CD4-positive, alpha-beta T cell treated with Interleukin-12 subunit alpha and Interleukin-12 subunit beta, for 1 hour (primary cell): ENCODE measurements at regions not wholly inside any gene's neighbourhood (a gene's known extent, or its start where the extent isn't known, plus 50 kb on each side); places are given as distances from the start of the nearest gene placed in this dataset.
"Not testable (repeated sequence)": the region's sequence is repeated elsewhere in the genome, so short reads cannot be mapped to it uniquely, and the experiment has no call there.

Experiments used
- DNase-seq: peaks from one replicate; pipeline ENCODE4 v3.0.0-alpha.2; 2020

DNA sequence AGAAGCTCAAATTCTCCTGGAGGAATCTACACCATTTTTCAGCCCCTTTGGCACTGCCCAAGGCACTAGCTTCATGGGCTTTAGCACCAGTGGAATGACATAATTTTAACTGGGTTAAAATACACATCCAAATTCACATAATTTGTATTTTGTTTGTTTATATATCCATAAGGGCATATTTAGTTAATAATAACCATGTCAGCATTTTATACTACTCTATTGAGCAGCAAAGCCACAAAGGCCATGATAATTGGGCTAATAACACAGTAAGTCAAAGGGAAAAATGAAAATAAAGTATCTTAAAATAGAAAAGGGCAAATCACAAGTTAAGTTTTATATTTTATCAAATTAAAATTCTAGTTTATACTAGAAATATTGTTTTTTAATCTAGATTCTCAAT lies 262.7 kb upstream of the TACR3 start:
- DNase-seq = no peak

DNA sequence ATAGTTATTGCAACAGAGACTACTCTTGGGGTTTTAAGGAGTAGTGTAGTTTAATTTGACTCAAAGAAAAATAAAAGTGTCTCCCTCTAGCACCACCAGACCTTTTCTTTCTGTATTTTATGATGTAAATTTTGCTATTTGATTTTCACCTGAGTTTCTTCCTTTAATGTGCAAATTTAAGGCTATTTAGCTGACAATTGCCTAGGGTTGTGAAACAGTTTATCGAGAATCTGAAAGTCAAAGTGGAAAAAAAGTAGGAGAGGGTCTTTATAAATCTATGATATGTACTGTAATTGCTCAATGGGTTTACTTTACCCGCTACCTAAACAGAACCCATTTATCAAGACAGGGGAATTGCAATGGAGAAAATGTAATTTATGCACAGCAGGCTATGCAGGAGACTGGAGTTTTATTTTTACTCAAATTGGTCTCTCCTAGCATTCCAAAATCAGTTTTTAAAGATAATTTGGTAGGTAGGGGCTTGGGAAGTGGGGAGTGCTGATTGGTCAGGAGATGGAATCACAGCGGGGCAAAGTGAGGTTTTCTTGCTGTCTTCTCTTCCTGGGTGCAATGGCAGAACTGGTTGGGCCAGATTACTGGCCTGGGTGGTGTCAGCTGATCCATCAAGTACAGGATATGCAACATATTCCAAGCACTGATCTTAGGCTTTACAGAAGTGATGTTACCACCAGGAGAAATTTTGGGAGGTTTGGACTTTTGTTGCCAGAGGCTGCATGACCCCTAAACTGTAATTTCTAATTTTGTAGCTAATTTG lies 228.6 kb upstream of the TACR3 start:
- no peak for DNase-seq

DNA sequence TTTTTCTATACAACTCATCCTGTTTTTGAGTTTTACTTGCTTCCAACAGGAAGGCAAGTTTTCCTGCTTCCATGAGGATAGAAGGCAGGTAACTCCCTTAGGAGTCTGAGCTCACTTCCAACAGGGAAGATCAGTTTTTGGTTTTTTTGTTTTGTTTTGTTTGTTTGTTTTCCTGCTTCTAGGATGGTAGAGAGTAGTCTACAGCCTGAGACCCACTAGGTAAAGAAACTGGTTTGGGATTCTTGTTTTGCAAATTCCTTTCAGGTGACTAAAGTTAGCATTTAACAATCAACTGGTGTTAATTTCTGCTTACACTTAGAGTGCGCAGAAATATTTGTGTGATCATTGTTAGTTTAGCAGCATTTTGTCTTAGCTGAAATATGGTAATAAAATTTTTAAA lies 227.8 kb upstream of the TACR3 start:
- DNase-seq = no peak

DNA sequence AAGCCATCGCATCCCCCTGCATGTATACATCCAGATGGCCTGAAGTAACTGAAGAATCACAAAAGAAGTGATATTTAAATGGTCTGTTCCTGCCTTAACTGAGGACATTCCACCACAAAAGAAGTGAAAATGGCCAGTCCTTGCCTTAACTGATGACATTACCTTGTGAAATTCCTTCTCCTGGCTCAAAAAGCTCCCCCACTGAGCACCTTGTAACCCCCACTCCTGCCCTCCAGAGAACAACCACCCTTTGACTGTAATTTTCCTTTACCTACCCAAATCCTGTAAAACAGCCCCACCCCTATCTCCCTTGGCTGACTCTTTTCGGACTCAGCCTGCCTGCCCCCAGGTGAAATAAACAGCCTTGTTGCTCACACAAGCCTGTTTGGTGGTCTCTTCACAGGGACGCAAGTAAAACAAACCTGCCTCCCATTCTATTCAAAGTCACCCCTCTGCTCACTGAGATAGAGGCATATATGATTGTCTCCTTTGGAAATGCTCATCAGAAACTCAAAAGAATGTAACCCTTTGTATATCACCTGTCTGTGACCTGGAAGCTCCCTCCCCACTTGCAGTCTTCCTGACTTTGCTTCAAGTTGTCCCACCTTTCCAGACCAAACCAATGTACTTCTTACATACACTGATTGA lies 227.0 kb upstream of the TACR3 start:
- not testable (repeated sequence) for DNase-seq

DNA sequence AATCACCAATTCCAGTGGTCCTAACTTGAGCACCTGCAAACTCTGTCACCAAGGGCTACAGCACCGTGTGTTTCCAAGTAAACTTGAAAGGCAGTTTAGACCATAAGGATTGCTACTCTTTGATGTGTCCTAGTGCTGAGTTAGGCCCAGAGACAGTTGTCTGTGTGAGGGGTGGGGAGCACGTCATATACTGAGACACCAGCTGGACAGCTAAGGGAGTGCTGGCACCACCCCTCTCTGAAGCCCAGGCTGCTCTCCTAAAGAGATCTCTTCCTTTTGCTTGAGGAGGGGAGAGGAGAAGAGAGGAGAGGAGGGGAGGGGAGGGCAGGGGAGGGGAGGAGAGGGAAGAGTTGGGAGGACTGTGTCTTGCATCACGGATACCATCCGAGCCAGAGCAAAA lies 218.7 kb upstream of the TACR3 start:
- DNase-seq = no peak

DNA sequence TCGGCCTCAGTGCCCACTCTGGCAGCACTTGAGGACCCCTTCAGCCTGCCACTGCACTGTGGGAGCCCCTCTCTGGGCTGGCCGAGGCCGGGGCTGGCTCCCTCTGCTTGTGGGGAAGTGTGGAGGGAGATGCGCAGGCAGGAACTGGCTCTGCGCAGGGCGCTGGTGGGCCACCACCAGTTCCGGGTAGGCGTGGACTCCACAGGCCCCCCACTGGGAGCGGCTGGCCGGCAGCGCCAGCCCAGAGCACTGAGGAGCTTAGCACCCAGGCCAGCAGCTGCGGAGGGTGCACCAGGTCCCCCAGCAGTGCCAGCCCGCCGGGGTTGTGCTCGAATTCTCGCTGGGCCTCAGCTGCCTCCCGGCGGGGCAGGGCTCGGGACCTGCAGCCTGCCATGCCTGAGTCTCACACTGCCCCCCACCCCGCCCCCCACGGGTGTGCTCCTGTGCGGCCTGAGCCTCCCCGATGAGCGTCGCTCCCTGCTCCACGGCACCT lies 216.9 kb upstream of the TACR3 start:
- DNase-seq = no peak

DNA sequence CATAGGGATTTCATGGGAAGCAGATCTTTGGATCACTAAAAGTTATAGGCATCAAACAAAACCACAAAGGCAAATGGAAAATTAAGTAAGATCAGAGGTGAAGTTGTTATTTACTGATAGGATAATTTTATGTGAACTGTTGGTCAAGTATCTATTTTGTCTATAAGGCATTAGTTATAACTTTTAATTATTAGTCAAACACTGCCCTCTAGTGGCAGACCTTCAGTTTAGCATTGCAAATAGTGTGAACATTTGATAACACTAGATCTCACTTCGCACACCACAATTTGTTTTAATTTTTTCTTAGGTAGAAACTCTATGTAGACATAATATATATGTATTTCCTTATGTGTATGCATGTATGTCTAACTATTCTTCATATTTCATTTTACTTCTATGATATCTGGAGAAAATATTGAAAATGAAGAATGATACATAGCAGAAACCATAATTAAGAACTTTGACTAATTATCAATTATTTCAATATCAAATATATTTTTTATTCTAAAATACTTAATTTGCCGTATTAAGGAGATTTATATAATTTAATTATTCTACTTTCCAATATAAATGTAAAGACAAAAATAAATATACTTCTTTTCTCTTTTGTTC lies 214.5 kb upstream of the TACR3 start:
- DNase-seq = peak; percentile 37

DNA sequence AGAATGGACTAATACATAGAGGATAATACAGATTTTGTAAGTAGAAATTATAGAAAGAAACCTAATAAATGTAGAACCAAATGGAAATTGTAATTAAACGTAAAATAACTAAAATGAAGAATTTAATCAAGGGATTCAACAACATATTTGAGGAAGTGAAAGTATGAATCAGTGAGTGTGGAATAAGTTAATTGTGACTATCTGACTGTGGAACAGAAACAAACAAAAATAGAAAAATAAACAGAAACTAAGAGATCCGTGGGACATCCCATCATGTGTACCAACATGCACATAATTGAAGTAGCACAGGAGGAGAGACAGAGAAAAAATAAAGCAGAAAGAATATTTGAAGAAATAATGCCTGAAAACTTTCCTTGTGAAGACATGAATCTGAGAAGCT lies 208.6 kb upstream of the TACR3 start:
- DNase-seq = no peak

DNA sequence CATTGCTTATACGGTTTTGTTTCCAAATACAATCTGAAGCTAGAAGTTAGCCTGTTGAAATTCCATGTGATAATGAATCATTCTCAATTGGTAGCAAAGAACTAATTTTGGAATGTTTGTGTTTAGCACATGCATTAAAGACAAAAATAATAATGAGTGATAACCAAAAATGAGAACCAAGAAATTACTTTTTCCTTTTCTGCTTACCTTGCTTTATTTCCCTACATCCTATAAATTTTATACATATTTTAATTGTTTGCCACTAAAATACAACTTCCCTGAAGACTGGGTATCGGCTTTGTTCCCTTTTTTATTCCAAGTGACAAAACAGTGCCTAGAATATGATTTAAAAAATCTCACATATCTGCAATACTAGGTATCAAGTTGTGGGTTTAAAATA lies 203.8 kb upstream of the TACR3 start:
- DNase-seq = no peak

DNA sequence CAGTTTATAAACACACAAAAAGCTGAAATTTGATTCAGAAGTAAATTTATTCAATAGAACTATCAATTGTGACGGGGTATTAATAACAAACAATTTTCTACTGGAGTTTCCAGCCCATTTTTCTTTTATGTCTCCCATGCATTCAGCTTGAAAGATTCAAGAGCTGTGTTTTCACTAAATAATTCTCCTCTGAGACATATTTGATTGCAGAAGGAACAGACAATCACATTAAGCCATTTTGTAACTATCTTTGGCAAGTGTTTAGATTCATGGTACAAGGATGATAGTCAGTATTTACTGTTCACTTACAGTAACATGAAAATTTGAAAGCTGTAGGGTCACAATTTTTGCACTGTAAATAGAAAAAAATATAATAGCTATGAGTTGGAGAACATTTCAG lies 198.4 kb upstream of the TACR3 start:
- no peak for DNase-seq

DNA sequence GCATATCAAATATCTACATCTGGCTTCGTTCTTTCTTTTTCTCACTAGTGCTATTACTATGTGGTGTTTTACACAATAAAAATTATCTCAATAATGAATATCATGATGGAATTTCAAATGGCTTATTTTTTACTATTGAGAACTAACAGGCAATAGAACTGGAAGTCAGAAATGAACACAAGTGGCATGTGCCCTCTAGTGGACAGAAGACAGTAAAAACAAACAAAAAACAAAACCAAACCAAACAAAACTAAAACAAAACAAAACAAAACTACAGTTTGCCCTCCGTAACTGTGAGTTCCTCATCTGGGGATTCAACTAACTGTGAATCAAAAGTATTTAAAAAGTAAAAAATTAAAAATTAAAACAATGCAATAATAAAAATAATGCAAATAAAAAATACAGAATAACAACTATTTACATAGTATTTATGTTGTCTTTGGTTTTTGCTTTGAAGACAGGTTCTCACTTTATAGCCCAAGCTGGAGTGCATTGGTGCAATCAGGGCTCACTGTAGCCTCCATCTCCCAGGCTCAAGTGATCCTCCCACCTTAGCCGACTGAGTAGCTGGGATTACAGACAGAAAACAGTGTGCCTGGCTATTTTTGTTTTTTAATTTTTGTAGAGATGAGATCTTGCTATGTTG lies 195.6 kb upstream of the TACR3 start:
- DNase-seq = no peak

DNA sequence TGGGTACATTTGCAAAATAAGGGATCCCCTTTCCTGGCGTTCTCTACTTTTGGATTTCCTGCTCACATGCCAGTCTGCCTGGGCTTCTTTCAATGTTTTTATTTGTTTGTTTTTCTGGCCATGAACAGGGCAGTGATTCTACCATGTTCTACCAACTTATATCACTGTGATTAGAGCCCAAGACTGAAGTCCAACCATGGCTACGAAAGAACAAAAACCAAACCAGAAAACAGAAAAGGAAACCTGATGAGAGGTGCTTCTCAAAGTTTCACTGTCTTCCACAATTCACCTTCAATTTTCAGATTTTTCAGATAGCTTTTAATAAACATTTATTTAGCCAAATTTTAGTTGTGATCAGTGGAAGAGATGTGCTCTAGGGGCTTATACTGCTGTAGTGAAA lies 187.6 kb upstream of the TACR3 start:
- no peak for DNase-seq

DNA sequence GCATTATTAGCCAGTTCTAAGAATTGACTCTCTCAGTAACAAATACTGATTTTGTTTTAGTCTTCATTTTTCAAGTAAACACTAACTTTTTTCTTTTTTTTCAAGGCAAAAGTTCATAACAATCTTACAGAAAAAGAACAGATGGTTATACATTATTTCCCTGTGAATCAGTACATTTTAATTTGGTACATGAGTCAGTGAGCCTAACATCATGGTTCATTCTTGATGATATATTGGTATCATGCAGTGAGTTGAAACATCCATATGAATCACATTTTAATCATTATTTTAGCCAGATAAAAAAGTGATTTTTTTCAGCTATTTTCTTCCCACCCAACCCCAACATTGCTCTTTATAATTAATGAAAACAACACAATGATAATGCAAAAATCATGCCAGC lies 184.3 kb upstream of the TACR3 start:
- DNase-seq = no peak

DNA sequence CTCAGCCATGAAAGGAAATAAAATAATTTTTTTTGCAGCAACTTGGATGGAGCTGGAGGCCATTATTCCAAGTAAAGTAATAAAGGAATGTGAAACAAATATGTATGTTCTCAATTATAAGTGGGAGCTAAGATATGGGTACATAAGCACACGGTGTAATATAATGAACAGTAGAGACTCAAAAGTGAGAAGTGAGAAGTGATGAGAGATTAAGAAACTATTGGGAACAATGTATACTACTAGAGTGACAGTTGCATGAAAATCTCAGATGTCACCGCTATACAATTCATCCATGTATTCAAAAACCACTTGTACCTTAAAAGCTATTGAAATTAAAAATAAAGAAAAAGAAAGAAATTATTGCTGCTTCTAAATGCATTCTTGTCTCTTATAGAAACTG lies 182.9 kb upstream of the TACR3 start:
- DNase-seq = no peak

DNA sequence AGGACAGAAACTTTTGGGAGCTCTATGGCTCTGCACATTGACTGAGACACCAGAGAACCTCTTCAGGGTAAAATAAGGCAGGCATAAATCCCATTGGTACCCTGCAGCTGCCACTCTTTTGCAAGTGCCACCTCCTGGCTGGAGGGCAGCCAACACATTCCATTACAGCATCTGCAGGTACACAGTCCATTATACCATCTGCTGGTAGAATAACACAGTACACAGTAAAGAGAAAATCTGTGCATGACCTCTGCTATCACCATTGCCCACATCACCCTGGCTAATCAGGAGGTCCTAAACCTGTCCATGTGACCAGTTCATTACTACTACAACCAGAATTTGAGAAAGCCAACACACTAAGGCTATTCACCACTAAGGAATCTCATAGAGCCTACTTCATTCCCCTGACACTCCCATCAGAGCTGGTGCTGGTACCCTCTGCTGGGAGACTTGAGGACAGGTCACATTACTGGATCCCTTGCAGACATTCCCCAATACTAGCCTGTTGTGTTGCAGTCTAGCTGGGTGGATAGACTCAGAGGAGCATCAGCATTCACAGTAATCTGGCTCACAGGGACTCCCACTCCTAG lies 176.2 kb upstream of the TACR3 start:
- DNase-seq = no peak

DNA sequence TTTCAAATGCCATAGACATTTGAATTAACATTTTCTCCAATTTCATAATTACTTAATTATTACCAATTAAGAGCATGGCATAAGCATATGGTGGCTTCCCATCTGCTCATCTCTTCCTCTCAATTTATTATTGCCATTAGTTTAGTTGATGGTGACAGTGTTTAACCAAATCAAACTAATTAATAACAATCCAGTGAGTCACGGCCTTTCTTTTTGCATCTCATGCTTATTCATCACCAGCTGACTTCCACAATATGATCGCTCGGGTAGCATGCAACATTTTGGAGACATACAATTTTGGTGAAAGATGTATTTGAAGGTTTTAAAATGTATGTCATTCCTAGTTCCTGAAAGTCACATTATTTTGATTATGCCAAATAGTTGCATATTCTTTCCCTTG lies 172.8 kb upstream of the TACR3 start:
- DNase-seq = no peak

DNA sequence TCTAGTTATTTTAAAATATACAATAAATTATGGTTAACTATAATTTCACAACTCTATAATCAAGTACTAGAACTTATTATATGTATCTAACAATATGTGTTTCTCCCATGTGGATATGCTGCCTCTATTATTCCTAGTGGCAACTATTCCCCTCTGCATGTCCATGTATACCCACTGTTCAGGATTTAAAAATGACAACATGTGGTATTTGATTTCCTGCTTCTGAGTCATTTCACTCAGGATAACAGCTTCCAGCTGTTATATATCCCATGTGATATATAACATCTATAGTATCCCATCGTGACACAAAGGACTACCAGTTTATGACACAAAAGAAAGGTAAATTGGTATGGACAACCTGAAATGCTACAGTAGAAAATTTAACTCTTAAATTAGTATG lies 167.4 kb upstream of the TACR3 start:
- no peak for DNase-seq

DNA sequence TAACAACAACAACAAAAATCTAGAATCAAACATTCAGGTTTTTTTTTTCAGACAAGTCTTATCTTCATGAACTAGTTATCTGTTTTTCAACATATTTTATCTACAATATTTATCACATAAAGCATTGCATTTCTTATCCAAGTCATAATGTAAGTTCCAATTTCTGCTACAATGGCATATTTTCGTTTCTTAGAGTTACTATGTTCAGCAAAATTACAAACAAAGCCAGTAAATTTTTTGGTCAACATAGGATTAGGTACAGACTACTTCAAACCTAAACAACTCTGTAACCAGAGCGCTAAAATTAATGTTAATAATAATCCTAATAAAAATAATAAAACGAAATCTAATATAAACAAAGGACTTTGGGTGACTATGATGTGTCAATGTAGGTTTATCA lies 165.4 kb upstream of the TACR3 start:
- no peak for DNase-seq

DNA sequence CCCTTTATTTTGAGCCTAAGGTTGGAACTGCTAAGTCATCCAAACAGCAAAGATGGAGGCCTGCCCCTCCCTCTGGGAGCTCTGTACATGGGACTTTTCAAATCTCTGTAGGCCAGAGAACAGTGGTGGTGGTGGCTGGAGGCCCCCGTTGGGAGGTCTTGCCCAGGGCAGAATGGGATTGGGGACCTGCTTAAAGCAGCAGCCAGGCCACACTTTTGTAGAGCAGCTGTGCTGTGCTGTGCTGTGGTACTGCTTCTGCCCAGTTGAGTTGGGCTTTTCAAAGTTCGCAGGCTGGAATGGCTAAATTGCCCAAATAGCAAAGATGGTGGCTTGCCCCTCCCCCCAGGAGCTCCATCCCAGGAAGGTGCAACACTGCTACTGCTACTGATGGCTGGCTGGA lies 147.5 kb upstream of the TACR3 start:
- DNase-seq = no peak

DNA sequence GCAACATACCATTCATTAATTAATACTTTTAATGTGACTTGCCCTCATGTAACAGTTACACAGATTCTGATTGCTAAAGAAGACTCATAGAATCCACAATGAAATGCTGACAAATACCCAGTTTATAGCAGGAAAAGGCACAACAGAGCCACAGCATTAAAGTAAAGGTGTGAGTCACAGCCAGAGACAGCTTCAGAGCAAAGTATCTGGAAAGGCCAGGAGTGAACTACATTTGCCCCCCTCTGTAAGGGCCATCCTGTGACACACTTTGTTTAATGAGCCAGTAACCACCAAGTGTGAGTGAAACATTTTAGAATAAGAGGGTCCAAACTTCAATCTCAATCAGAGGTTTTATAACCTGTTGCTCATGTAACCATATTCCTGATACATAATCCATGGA lies 133.8 kb upstream of the TACR3 start:
- no peak for DNase-seq

DNA sequence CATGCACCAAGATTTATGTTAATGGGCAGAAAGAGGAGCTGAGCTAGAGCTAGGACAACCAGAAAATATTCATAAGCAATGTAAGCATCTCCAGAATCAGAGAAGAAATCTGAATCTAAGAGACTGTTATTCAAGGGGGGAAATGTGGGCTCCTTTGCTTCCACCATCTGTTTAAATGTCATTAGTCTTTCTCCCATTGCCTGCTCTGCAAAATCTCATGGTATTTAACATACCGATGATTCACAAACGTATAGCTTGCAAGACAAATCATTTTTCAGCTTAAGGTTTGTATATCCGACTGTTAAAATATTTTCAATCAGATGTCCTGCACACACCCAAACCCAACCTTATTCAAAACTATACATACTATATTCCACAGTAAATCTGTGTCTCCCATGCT lies 133.4 kb upstream of the TACR3 start:
- no peak for DNase-seq

DNA sequence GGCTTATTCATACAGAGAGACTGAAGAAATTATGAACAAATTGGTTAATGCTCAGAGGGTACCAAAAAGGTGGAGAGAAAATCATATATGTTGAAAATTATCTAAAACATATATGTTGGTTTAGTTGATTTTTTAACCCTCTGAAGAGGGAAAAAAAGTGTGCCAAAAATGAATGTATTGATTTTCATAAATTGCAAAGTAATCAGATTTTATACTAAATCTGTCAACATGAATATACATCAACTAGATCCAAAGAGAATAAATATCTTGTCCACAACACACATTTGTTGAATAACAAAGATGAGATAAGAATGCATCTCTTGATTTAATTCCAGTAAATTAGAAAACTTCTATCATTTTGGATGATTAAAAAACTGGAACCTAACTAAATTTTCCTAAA lies 125.3 kb upstream of the TACR3 start:
- no peak for DNase-seq

DNA sequence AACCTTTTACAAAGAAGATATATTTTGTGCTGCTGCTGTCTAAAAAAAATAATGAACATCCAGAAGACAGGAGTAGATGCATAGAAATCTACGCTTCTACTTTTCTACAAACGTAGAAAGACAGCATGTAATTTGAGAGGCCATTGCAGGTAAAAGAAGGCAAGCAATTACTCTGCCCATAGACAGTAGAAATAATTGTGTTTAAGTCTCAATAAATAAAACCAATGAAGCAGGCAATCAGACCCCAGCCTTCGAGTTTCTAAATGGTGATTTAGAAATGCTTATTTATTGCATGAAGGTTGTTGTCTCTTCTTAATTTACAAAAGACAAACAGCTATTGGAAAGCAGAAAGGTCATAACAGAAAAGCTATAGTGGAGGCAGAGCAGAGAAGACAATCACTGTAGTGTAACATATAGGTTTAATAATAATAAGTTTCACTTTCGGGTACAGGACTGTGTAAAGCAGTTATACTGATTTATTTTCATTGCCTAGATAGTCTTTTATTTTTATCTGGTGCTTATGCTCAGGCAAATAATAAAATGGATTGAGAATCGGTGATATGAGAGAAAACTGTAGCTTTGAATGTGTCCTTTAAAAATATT lies 123.0 kb upstream of the TACR3 start:
- no peak for DNase-seq
